Hematopoietic multipotent progenitor cell treated with erythropoietin and hydrocortisone succinate and interleukin-3 and kit ligand, for 6 days (in vitro differentiated cells): ENCODE measurements at regions not wholly inside any gene's neighbourhood (a gene's known extent, or its start where the extent isn't known, plus 50 kb on each side); places are given as distances from the start of the nearest gene placed in this dataset.

Experiments used
- DNase-seq: peaks from one replicate; pipeline ENCODE4 v3.0.0-alpha.2; 2015

- no peak for DNase-seq
Observed at GRCh38 chr2:120617055-120617454, 118.6 kb upstream of the GLI2 start.

- no peak for DNase-seq
Observed at GRCh38 chr2:120618830-120619229, 116.8 kb upstream of the GLI2 start.

GRCh38 chr2:120619579-120619978 is 116.1 kb upstream of the GLI2 start:
- DNase-seq: no peak

DNA sequence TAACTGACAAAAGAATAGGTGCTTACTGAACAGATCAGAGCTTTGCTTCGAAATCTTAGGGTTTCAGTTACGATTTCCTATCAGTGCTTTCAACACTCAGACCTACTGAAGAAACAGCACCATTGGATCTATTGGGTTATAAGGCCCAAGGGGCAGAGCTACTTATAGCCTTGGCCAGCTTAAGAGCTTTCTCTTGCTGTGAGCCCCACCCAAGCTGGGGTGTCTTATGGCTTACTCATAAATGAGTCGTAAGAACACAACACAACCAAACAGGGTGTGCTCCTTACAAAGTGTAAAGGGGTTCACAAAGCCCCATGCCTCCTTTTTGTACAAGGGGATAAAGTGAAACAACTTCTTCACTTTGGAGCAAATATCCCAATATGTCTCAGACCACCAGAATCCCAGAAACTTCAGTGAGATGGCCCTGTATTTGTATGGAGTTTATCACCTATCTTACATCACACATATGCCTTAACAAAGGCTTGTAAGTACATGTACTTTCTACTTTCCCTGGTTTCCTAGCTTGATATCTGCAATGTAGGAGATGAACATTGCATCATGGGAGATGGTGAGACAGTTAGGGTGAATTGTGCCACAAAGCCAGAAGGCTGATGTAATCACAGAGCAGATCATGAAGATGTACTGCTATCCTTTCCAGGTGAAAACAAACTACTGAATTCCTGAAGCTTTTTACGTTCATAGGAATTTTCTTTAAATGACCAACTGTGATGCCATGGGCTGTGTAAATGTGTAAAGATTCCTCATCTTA is 115.5 kb upstream of the GLI2 start:
- DNase-seq: no peak

DNA sequence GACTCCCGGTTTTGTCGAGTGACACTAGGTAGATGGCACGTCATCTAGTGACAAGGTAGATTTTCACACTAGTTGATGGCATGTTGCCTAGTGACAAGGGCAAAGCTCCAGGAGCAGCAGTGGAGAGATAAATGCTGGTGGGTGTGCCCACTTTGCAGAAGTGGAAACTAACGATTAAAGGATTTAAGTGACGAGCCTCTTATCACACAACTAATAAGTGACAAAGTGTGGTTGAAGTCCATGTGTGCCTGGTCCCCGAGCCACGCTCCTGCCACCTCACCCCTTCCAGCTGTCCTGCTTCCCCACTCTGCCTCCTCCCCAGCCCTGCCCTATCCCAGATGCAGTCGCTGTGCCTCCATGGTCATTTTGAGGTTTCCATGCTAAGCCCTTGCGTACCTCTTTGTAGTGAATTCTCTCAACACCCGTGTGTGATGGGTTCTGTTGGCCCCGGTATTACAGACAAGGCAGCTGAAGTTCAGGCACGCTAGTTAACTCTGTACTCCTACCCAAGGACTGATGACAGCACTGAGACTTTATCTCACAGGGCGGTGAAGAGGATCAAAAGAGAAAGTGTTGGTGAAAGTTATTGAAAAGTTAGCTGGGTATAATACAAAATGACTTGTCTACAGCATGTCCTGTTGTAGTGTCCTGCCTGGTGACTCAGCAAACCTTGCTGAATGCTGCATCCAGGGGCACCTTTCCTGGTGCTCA is 113.4 kb upstream of the GLI2 start:
- no peak for DNase-seq

- DNase-seq: no peak
Observed at GRCh38 chr2:120622886-120623753, 112.5 kb upstream of the GLI2 start.

DNA sequence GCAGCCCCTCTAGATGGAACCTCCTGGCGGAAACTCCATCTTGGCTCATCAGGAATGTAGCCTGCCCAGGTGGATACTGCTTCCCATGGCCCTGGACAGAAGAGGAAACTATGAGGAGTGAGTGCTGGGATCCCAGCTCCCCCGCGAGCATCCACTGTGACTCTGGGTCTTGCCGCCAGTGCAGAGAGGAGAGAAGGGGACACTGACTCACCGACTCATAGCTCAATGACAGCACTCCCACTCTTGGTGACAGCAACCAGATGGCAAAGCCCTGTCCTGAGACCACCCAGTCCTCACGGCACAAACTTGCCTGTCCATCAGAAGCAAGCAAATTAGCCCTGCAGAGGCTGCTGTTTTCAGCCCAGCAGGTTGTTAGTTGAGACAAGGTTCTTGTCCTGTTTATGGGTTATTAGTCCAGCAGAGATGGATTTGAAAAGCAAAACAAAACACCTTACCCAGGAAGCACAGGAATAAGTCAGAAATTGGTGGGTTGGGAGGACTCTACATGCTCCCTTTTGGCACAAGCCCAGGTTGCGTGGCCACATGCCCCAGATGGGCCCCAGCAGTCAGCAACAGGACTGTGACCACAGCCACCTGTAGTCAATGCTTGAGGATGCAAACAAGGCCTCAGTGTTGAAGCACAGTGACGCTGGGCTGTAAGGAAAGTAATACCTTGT is 111.5 kb upstream of the GLI2 start:
- DNase-seq: no peak

GRCh38 chr2:120624738-120625446 is 110.8 kb upstream of the GLI2 start:
- no peak for DNase-seq

- DNase-seq: no peak
Observed at GRCh38 chr2:120625865-120626560, 109.7 kb upstream of the GLI2 start.

GRCh38 chr2:120626566-120626965 is 109.1 kb upstream of the GLI2 start:
- DNase-seq: no peak

DNA sequence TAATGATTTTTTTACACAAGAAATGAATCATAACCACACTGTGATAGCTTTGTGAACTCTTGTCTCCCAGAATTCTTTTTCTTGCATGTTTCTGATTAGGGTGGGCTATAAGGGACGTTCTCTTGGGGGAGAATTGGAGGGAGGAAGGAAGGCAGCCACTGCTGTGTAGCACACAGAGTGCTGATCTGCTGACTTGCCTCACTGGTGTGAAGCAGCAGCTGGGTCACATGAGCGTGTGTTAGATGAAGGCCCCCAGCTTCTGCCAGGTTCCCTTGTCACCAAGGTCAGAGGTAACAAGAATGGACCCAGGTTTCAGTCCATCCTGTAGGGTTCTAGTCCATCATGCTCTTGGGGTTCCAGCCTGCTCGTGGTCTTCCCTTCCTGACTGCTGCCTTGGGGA is 107.4 kb upstream of the GLI2 start:
- DNase-seq: no peak

DNA sequence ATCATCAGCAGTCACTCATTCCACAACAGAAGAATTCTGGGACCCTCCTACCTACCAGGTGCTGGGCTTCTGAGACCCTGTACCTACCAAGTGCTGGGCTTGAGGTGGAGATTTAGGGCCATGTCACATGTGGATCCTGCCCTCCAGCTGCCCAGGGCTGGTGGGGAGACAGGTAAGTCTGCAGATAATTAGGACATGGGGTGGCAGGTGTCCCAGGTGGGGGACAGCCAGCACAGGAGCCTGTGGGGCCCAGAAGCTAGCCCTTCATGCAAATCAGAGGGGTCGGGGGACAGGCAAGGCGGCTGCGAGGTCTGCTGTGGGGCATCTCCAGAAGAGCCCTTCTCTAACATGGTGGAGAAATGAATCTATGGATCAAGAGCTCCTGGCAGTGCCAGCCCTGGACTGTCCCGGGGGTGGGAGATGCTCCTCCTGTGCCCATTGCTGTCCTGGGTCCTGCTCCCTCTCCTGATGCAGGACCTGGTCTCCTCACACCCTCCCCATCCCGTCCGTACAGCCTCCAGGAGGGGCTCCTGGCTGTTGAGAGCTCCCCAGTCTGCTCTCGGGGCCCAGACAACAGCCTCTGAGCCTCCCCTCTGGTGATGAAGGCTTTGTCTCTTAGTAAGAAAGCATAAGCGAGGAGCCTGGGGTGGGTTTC is 106.3 kb upstream of the GLI2 start:
- DNase-seq: no peak

DNA sequence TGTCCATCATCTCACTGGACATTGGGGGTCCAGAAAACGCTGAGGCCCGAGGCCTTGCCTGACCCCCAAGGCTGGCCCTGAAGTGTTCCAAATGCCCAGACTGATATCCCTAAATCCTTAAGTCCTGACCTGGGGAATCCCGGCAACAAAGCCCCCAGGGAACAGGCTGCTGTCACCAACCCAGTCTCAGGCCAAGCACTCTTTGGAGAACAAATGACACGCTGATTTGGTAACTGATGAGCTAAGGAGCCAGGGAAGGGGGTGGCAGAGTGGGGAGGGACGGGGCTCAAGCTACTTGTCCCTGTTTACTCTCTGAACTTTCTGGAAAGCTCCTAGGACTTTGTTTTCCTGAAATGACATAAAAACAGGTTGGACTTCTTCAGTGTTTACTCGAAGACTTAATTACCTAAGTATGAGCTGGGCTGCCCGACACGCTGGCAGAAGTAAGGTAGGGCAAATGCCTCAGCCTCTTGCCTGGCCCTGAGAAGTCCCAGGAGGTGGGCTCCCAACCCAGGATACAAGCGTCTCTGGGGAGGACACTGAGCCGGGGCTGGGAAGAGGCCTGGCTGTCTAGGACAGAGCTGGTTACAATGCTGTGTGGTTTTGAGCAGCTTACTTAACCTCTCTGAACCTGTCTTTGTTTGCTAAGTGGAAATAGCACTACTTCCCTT is 105.5 kb upstream of the GLI2 start:
- DNase-seq: no peak

DNA sequence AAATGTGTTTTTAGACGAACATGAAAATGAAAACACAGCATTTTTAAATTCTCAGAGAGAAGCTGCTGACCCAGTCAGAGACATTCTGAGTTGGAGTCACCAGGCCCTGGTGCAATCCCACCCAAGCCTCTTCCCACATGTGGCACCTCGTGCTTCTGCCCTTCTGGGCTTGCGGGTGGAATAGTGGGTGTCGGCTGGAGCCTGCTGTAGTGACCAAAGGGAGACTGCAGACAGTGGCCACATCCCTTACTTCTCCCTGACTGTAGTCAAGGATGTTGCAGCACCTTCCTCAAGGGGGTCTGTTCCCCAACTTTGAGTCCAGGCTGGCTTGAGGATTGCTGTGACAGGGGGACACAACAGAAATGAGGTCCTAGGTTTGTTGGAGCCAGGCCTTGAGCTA is 104.4 kb upstream of the GLI2 start:
- DNase-seq: no peak

- no peak for DNase-seq
Observed at GRCh38 chr2:120631724-120632123, 103.9 kb upstream of the GLI2 start.

- DNase-seq: no peak
Observed at GRCh38 chr2:120632796-120633646, 102.6 kb upstream of the GLI2 start.

DNA sequence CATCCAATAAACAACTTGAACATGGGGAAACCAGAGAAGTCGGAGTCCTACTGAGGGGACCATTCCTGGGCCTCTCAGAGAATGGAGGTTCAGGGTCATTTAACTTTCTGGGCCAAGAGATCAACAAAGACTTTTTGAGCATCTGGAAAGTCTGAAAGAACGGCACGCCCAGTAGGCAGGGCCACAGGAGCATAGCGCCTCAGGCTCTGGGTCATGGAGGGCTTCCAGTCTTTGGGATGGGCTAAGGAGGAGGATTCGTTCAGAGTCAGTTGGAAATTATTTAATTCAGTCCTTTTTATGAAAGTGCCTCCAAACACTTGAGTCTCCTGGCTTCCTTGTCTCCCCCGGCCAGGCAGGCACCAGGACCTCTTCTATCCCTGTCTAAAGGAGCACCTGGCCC is 101.1 kb upstream of the GLI2 start:
- no peak for DNase-seq

DNA sequence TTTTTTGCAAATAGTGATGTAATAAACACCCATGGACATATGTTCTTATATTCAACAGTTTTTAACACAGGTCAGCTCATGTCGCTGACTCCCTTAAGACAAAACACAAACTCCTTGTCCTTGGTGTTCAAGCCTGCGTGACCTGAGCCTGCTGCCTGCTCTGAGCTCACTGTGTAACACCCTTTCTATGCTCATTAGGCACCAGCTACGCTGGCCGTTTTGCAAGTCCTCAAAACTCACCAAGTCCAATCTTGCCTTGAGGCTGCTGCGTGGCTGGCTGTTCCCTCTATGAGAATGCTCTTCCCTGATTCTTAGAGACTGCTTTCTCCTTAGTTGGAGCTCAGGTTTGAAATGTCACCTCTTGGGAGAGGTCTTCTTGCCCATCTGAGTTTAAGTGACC is 100.5 kb upstream of the GLI2 start:
- DNase-seq: no peak

- DNase-seq: no peak
Observed at GRCh38 chr2:120637847-120638246, 97.8 kb upstream of the GLI2 start.

- DNase-seq: no peak
Observed at GRCh38 chr2:120638450-120638849, 97.2 kb upstream of the GLI2 start.
